ENCODE measurements at regions not wholly inside any gene's neighbourhood (a gene's known extent, or its start where the extent isn't known, plus 50 kb on each side); places are given as distances from the start of the nearest gene placed in this dataset.

DNA sequence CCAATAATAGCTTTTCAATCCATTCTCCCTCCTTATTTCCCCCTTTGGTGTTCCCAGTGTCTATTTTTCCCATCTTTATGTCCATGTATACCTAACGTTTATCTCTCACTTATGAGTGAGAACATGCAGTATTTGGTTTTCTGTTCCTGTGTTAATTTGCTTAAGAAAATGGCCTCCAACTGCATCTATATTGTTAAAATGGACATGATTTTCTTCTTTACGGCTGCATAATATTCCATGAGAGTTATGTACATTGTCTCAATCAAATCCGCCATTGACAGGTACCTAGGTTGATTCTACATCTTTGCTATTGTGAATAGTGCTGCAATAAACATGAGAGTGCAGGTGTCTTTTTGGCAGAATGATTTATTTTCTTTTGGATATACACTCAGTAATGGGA is 126.7 kb downstream of the CTH start:
- no peak for TF ChIP-seq POLR2A (IDR thresholded peaks at IDR 0.05)
- TF ChIP-seq, protein P1, sequence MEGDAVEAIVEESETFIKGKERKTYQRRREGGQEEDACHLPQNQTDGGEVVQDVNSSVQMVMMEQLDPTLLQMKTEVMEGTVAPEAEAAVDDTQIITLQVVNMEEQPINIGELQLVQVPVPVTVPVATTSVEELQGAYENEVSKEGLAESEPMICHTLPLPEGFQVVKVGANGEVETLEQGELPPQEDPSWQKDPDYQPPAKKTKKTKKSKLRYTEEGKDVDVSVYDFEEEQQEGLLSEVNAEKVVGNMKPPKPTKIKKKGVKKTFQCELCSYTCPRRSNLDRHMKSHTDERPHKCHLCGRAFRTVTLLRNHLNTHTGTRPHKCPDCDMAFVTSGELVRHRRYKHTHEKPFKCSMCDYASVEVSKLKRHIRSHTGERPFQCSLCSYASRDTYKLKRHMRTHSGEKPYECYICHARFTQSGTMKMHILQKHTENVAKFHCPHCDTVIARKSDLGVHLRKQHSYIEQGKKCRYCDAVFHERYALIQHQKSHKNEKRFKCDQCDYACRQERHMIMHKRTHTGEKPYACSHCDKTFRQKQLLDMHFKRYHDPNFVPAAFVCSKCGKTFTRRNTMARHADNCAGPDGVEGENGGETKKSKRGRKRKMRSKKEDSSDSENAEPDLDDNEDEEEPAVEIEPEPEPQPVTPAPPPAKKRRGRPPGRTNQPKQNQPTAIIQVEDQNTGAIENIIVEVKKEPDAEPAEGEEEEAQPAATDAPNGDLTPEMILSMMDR (IDR thresholded peaks at IDR 0.05): no peak

Measured in sigmoid colon (tissue), 3 donors.